CD4-positive, alpha-beta T cell (primary cell): ENCODE measurements at regions not wholly inside any gene's neighbourhood (a gene's known extent, or its start where the extent isn't known, plus 50 kb on each side); places are given as distances from the start of the nearest gene placed in this dataset.

Experiments
- ATAC-seq: fragments of 200-7000 bp; cut with Tn5 transposase; one replicate; pipeline ENCODE4 v1.10.0; 2022; ENCODE audit warnings: mild to moderate bottlenecking; ENCODE audit not compliant: poor library complexity
- CTCF ChIA-PET: fragments of 350-600 bp; sonication (Branson Sonifier 250); formaldehyde crosslinking; loops from one replicate; lab custom pipeline; 2021; ENCODE audit warnings: antibody characterized with exemption, inconsistent platforms; lab: Charles Lee
- POLR2A ChIA-PET: fragments of 350-600 bp; sonication (Branson Sonifier 250); formaldehyde crosslinking; loops from one replicate; lab custom pipeline; 2021; ENCODE audit warnings: antibody characterized with exemption, inconsistent platforms; lab: Charles Lee
- DNase-seq, 14 experiments: peaks; one replicate each; pipeline ENCODE4 v3.0.0-alpha.2; 2013 to 2020; ENCODE audit warnings: mixed read lengths in 2 of 14
- H3K27ac ChIP-seq, 2 donors: one replicate each; pipeline versions ENCODE4 v1.5.1 to v1.7.0; 2013; ENCODE audit warnings: low read length in 2 of 2, low read depth in 1 of 2, mild to moderate bottlenecking in 1 of 2
- H3K27me3 ChIP-seq, 2 experiments: 1 replicate in 1 of 2; 2 replicates in 1 of 2; pipeline versions ENCODE4 v1.6.1 to v1.7.0; 2013; ENCODE audit warnings: low read length in 2 of 2, control low read depth in 1 of 2, mild to moderate bottlenecking in 1 of 2, moderate library complexity in 1 of 2; ENCODE audit not compliant: insufficient read depth in 2 of 2, control insufficient read depth in 1 of 2
- H3K36me3 ChIP-seq: one replicate; pipeline ENCODE4 v1.6.1; 2013; ENCODE audit warnings: low read length, control low read depth; ENCODE audit not compliant: insufficient read depth
- H3K4me1 ChIP-seq: one replicate; pipeline ENCODE4 v1.6.1; 2013; ENCODE audit warnings: low read length, control low read depth; ENCODE audit not compliant: insufficient read depth
- H3K4me3 ChIP-seq: one replicate; pipeline ENCODE4 v1.5.1; 2013; ENCODE audit warnings: mild to moderate bottlenecking, low read length, moderate library complexity
- H3K9me3 ChIP-seq, 2 experiments: 1 replicate in 1 of 2; 2 replicates in 1 of 2; pipeline versions ENCODE4 v1.6.1 to v1.7.0; 2013; ENCODE audit warnings: low read length in 2 of 2, mild to moderate bottlenecking in 2 of 2, control low read depth in 1 of 2, moderate library complexity in 1 of 2; ENCODE audit not compliant: control insufficient read depth in 1 of 2, insufficient read depth in 1 of 2
- H3K27ac Mint-ChIP-seq: one replicate; pipeline ENCODE4 v1.8.0; 2020; ENCODE audit warnings: mixed read lengths
- H3K27me3 Mint-ChIP-seq: one replicate; pipeline ENCODE4 v1.8.0; 2021; ENCODE audit warnings: mixed read lengths
- H3K36me3 Mint-ChIP-seq: one replicate; pipeline ENCODE4 v1.8.0; 2021; ENCODE audit warnings: low read depth, mixed read lengths
- H3K4me1 Mint-ChIP-seq: one replicate; pipeline ENCODE4 v1.8.0; 2021; ENCODE audit warnings: low read depth, mixed read lengths
- H3K4me3 Mint-ChIP-seq: one replicate; pipeline ENCODE4 v1.8.0; 2020; ENCODE audit warnings: mild to moderate bottlenecking, mixed read lengths
- H3K9me3 Mint-ChIP-seq: one replicate; pipeline ENCODE4 v1.8.0; 2020; ENCODE audit warnings: mixed read lengths
- CTCF ChIP-seq: fragments of 200-600 bp; IDR thresholded peaks from one replicate; pipeline ENCODE4 v1.8.0; 2022; ENCODE audit warnings: antibody characterized with exemption, mild to moderate bottlenecking
- intact Hi-C, 2 experiments: fragments of 100-400 bp; cut with DNase I in 1 of 2; cut with micrococcal nuclease in 1 of 2; formaldehyde crosslinking; loops; one replicate each; pipeline versions ENCODE4 v1.15.1 to v1.9.0; 2023 to 2025; cut with DNase I, micrococcal nuclease

GRCh38 chr13:50589651-50590054 lies 253.8 kb downstream of the DLEU7 start:
- POLR2A ChIA-PET: no interaction called here
- ATAC-seq (no peak), DNase-seq (no peak)
- H3K4me3 Mint-ChIP-seq: no peak overlapping the region
- H3K36me3 ChIP-seq: no peaks in the 10 kb centered on the region
- H3K9me3 ChIP-seq: no peaks in the 10 kb centered on the region
- H3K4me1 Mint-ChIP-seq: peaks cover 21% of the 10 kb centered on the region
- intact Hi-C loops: no loop called here
- CTCF ChIA-PET: no interaction called here
- H3K27ac ChIP-seq: no peak overlapping the region
- no peaks in the 10 kb centered on the region for H3K27me3 Mint-ChIP-seq
- H3K4me1 ChIP-seq: peaks cover 3% of the 10 kb centered on the region
- H3K9me3 Mint-ChIP-seq: no peaks in the 10 kb centered on the region
- no peaks in the 10 kb centered on the region for H3K27me3 ChIP-seq
- TF ChIP-seq CTCF: no peak
- H3K36me3 Mint-ChIP-seq: no peaks in the 10 kb centered on the region
- H3K4me3 ChIP-seq: no peak overlapping the region
- no peak overlapping the region for H3K27ac Mint-ChIP-seq

DNA sequence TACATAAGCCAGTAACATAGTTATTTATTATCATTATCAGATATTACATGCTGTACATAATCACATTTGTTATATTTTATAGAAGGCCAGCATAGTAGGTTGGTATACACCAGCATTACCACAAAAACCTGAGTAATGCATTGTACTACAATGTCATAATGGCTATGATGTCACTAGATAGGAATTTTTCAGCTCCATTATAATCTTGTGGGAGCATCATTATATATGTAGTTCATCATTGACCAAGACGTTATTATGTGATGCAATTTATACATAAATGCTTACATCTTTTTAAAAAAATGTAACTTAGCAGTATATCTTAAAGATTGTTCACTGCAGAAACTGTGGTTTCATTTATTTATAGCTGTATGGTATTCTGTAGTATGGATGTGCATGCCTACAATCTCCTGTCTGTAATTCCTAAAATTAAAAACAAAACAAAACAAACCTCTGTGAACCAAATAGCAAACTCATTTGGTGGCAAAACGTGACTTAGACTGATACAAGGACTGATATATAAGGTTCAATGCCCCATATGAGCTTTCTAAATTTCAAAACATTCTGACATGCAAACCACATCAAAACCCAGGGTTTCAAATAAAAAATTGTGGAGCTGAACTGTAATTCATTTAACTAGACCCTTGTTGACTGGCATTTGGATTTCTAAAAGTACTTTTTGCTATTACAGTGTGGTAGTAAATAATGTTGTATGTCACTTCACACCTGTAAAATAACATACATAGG lies 250.9 kb downstream of the DLEU7 start:
- H3K4me1 Mint-ChIP-seq: peaks cover 46% of the 10 kb centered on the region
- no peak for DNase-seq
- Histone ChIP-seq H3K4me1 (peaks cover 14% of the 10 kb centered on the region), H3K27me3 (no peaks in the 10 kb centered on the region), H3K27ac (no peak overlapping the region), H3K9me3 (no peaks in the 10 kb centered on the region), H3K4me3 (no peak overlapping the region), H3K36me3 (no peaks in the 10 kb centered on the region)
- ATAC-seq: no peak
- no peak overlapping the region for H3K4me3 Mint-ChIP-seq
- POLR2A ChIA-PET: interaction anchor here (1.1 kb wide), 1 partner anchor 319 kb away, joined by 4 read pairs; no protein-coding TSS in a partner anchor
- H3K36me3 Mint-ChIP-seq: no peaks in the 10 kb centered on the region
- H3K27me3 Mint-ChIP-seq: no peaks in the 10 kb centered on the region
- intact Hi-C loops: no loop called here
- H3K27ac Mint-ChIP-seq: no peak overlapping the region
- no peaks in the 10 kb centered on the region for H3K9me3 Mint-ChIP-seq
- no peak for TF ChIP-seq CTCF
- CTCF ChIA-PET: no interaction called here

DNA sequence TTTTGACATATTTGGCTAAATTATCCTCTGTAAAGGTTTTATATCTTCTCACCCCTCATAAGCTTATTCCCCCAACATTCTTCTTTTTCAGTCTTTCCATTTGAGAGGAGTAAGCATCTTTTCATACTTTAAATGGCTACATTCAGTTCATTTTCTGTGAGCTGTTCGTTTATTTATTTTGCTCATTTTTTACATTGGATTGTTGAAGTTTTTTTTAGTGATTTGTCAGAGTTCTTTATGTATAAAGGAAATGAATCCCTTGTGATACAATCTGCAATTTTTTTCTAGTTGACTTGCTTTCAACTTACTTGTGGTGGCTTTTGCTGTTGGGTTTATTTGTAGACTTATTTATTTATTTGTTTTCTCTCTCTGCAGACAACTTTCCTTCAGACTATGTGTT lies 250.3 kb downstream of the DLEU7 start:
- H3K4me1 Mint-ChIP-seq: peaks cover 46% of the 10 kb centered on the region

More for the DNA sequence above, 250.3 kb downstream of the DLEU7 start:
- H3K9me3 Mint-ChIP-seq: no peaks in the 10 kb centered on the region
- no peaks in the 10 kb centered on the region for H3K36me3 Mint-ChIP-seq
- H3K4me3 Mint-ChIP-seq: no peak overlapping the region
- no peaks in the 10 kb centered on the region for H3K9me3 ChIP-seq
- CTCF ChIA-PET: no interaction called here
- intact Hi-C loops: no loop called here
- no peaks in the 10 kb centered on the region for H3K27me3 Mint-ChIP-seq
- no peaks in the 10 kb centered on the region for H3K27me3 ChIP-seq
- H3K27ac Mint-ChIP-seq: peak overlapping the region; percentile 75
- DNase-seq (no peak), ATAC-seq (no peak)
- H3K27ac ChIP-seq: no peak overlapping the region
- no peak overlapping the region for H3K4me3 ChIP-seq
- TF ChIP-seq CTCF: no peak
- H3K36me3 ChIP-seq: no peaks in the 10 kb centered on the region
- POLR2A ChIA-PET: interaction anchor here (1.1 kb wide), 1 partner anchor 319 kb away, joined by 4 read pairs; no protein-coding TSS in a partner anchor
- peaks cover 14% of the 10 kb centered on the region for H3K4me1 ChIP-seq
